Osteoblast (primary cell): ENCODE measurements at regions not wholly inside any gene's neighbourhood (a gene's known extent, or its start where the extent isn't known, plus 50 kb on each side); places are given as distances from the start of the nearest gene placed in this dataset.

Source experiments
- DNase-seq: peaks from one replicate; pipeline ENCODE4 v3.0.0; 2011; ENCODE audit warnings: low spot score, mixed read lengths; ENCODE audit not compliant: insufficient read length; ENCODE audit errors: missing footprints
- H2AFZ ChIP-seq: 2 replicates; pipeline ENCODE4 v1.6.0; 2011; ENCODE audit warnings: mild to moderate bottlenecking, low read length
- H3K27ac ChIP-seq: 2 replicates; pipeline ENCODE4 v1.5.1; 2011; ENCODE audit warnings: mild to moderate bottlenecking, low read depth, low read length, moderate library complexity
- H3K27me3 ChIP-seq: 2 replicates; pipeline ENCODE4 v1.6.0; 2012; ENCODE audit warnings: mild to moderate bottlenecking, control low read depth, inconsistent platforms, low read length, moderate library complexity; ENCODE audit not compliant: insufficient read depth
- H3K36me3 ChIP-seq: 2 replicates; pipeline ENCODE4 v1.5.1; 2011; ENCODE audit warnings: mild to moderate bottlenecking, low read length, control low read depth, moderate library complexity; ENCODE audit not compliant: insufficient read depth
- H3K4me1 ChIP-seq: 2 replicates; pipeline ENCODE4 v1.5.1; 2011; ENCODE audit warnings: mild to moderate bottlenecking, low read length, control low read depth, moderate library complexity; ENCODE audit not compliant: insufficient read depth
- H3K4me2 ChIP-seq: 2 replicates; pipeline ENCODE4 v1.6.0; 2011; ENCODE audit warnings: mild to moderate bottlenecking, low read length; ENCODE audit not compliant: insufficient read depth
- H3K4me3 ChIP-seq: fragments of 200-600 bp; sonication (generic); 3 replicates; pipeline ENCODE4 v1.5.1; 2012; ENCODE audit warnings: mild to moderate bottlenecking, low read length, inconsistent platforms; ENCODE audit not compliant: insufficient read depth
- H3K79me2 ChIP-seq: 2 replicates; pipeline ENCODE4 v1.6.0; 2012; ENCODE audit warnings: mild to moderate bottlenecking, low read length, control low read depth, inconsistent platforms; ENCODE audit not compliant: insufficient read depth
- H3K9me3 ChIP-seq: 2 replicates; pipeline ENCODE4 v1.5.1; 2011; ENCODE audit warnings: low read depth, low read length, control low read depth
- H4K20me1 ChIP-seq: 2 replicates; pipeline ENCODE4 v1.6.0; 2012; ENCODE audit warnings: mild to moderate bottlenecking, low read length, control low read depth; ENCODE audit not compliant: insufficient read depth
- CTCF ChIP-seq: IDR thresholded peaks from 2 replicates; pipeline ENCODE4 v1.5.1; 2011; ENCODE audit warnings: mild to moderate bottlenecking, low read depth, low read length, moderate library complexity; ENCODE audit errors: extremely low read depth

GRCh38 chr1:98355656-98356383, 305.7 kb upstream of the SNX7 start:
- Histone ChIP-seq H3K79me2 (no peaks in the 10 kb centered on the region), H3K27ac (no peak overlapping the region), H3K4me1 (peaks cover 17% of the 10 kb centered on the region), H3K36me3 (no peaks in the 10 kb centered on the region), H3K9me3 (no peaks in the 10 kb centered on the region), H2AFZ (no peak overlapping the region), H3K4me2 (no peak overlapping the region), H4K20me1 (no peaks in the 10 kb centered on the region), H3K27me3 (no peaks in the 10 kb centered on the region), H3K4me3 (no peak overlapping the region)
- no peak for TF ChIP-seq CTCF
- DNase-seq = no peak

- Histone ChIP-seq H3K9me3 (no peaks in the 10 kb centered on the region), H3K4me1 (no peaks in the 10 kb centered on the region), H3K27ac (no peak overlapping the region), H4K20me1 (no peaks in the 10 kb centered on the region), H3K27me3 (no peaks in the 10 kb centered on the region), H2AFZ (no peak overlapping the region), H3K4me2 (no peak overlapping the region), H3K79me2 (no peaks in the 10 kb centered on the region), H3K36me3 (no peaks in the 10 kb centered on the region), H3K4me3 (no peak overlapping the region)
- no peak for TF ChIP-seq CTCF
- no peak for DNase-seq
Measured at GRCh38 chr1:98352378-98352777, 309.1 kb upstream of the SNX7 start.

- Histone ChIP-seq H3K27me3 (no peaks in the 10 kb centered on the region), H4K20me1 (no peaks in the 10 kb centered on the region), H3K4me1 (no peaks in the 10 kb centered on the region)
Measured at GRCh38 chr1:98351561-98351960, 310.0 kb upstream of the SNX7 start.

More at GRCh38 chr1:98351561-98351960, 310.0 kb upstream of the SNX7 start:
- no peak for DNase-seq
- H3K9me3 ChIP-seq = no peaks in the 10 kb centered on the region
- no peak overlapping the region for H3K4me3 ChIP-seq
- H2AFZ ChIP-seq = peak overlapping the region; percentile 9
- H3K4me2 ChIP-seq = no peak overlapping the region
- TF ChIP-seq CTCF = no peak
- H3K27ac ChIP-seq = no peak overlapping the region
- H3K36me3 ChIP-seq = no peaks in the 10 kb centered on the region
- H3K79me2 ChIP-seq = no peaks in the 10 kb centered on the region
